ENCODE measurements at regions not wholly inside any gene's neighbourhood (a gene's known extent, or its start where the extent isn't known, plus 50 kb on each side); places are given as distances from the start of the nearest gene placed in this dataset.

DNA sequence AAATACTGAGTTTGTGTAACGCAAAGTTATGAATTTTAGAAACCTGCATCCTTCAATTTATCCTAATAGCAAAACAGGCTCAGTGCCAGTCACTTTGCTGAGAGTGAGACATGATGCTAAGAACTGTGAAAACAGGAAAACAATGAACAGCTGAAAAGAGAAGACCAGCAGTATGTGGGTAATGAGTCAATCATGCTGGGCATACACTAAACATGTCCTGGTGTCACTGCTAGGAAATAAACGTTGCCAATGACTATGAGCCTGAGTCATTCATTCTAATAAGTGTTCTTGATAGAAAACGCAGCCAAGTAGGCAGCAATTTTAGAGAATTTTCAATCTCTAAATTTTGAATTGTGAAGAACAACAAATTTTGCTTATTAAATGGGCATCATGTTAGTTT, 237.3 kb downstream of the GALR1 start:
- ATAC-seq (no peak), DNase-seq (no peak)
- 73 to 82% (median 77%) methylated on average over 3 of the region's 3 CpGs for WGBS, 4 donors
- no peak for TF ChIP-seq CTCF (IDR thresholded peaks at IDR 0.05)
- no peak for TF ChIP-seq POLR2A (IDR thresholded peaks at IDR 0.05)
- H3K4me3 ChIP-seq = no peak overlapping the region
- no peaks in the 10 kb centered on the region for H3K36me3 ChIP-seq
- no peak overlapping the region for H3K27ac ChIP-seq
- intact Hi-C loops (cut with DNase I) = no loop called here
- no peaks in the 10 kb centered on the region for H3K27me3 ChIP-seq
- H3K9me3 ChIP-seq = peaks cover 0 to 3% (median 0%) of the 10 kb centered on the region in 12 donors
- peaks cover 0 to 5% (median 0%) of the 10 kb centered on the region in 12 donors for H3K4me1 ChIP-seq

DNA sequence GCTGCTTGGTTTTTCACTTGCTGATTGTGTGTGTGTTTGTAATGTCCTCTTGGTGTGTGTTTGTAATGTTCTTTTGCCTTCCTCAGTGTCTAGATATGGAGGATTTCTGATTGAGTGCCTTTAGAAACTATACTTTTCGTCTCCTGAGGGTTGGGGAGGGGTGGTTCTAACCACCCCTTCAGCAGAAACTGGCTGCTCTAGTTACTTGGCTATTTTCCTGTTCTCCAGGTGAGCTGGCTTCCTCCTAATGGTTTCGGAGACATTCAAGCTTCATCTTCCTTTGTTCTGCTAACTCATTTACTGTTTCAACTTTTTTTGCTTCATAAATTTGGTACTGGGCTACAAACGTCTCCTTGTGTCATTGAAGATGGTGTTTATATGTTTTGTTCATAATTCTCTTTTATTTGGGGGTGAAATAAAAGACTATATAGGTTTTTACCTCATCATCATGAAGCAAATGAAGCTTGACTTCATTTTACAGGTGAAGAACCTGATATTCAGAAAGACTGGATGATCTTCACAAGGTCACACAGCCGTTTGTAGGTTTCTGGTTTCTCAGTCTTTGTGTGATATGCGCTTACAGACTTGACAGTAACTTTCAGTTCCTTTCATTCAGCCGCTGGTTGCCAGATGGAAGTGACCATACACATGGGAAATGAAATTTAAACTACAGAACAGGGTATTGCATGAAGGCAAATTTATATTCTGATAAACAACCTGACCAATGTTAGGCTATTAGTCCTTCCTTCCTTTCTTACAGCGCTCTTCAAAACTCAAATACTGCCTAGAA, 238.5 kb downstream of the GALR1 start:
- H3K4me3 ChIP-seq = no peak overlapping the region
- intact Hi-C loops (cut with DNase I) = no loop called here
- ATAC-seq (no peak), DNase-seq (no peak)
- no peak overlapping the region for H3K27ac ChIP-seq
- H3K4me1 ChIP-seq = peaks cover 0 to 5% (median 0%) of the 10 kb centered on the region in 12 donors
- no peak for TF ChIP-seq POLR2A (IDR thresholded peaks at IDR 0.05)
- TF ChIP-seq CTCF (IDR thresholded peaks at IDR 0.05) = no peak
- H3K9me3 ChIP-seq = peaks cover 0 to 3% (median 0%) of the 10 kb centered on the region in 12 donors
- 71 to 81% (median 72%) methylated on average over 7 of the region's 7 CpGs for WGBS, 4 donors
- no peaks in the 10 kb centered on the region for H3K36me3 ChIP-seq
- no peaks in the 10 kb centered on the region for H3K27me3 ChIP-seq

DNA sequence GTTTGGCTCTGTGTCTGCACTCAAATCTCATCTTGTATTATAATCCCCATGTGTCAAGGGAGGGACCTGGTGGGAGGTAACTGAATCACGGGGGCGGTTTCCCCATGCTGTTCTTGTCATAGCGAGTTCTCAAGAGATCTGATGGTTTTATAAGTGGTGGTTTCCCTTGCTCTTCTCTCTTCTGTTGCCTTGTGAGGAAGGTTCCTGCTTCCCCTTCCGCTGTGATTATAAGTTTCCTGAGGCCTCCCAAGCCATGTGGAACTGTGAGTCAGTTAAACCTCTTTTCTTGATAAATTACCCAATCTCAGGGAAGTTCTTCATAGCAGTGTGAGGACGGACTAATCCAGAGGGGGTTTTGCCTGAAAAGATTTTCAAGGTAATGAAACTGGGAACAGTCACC, 245.4 kb downstream of the GALR1 start:
- WGBS, 4 donors = 34 to 77% (median 46%) methylated on average over 5 of the region's 5 CpGs
- no peak for TF ChIP-seq POLR2A (IDR thresholded peaks at IDR 0.05)
- no peak for TF ChIP-seq CTCF (IDR thresholded peaks at IDR 0.05)
- H3K4me1 ChIP-seq = peaks cover 0 to 5% (median 0%) of the 10 kb centered on the region in 12 donors
- H3K27ac ChIP-seq = no peak overlapping the region
- no peak overlapping the region for H3K4me3 ChIP-seq
- no peak for DNase-seq
- H3K36me3 ChIP-seq = no peaks in the 10 kb centered on the region
- H3K9me3 ChIP-seq = no peaks in the 10 kb centered on the region
- ATAC-seq = no peak
- intact Hi-C loops (cut with DNase I) = no loop called here
- no peaks in the 10 kb centered on the region for H3K27me3 ChIP-seq

DNA sequence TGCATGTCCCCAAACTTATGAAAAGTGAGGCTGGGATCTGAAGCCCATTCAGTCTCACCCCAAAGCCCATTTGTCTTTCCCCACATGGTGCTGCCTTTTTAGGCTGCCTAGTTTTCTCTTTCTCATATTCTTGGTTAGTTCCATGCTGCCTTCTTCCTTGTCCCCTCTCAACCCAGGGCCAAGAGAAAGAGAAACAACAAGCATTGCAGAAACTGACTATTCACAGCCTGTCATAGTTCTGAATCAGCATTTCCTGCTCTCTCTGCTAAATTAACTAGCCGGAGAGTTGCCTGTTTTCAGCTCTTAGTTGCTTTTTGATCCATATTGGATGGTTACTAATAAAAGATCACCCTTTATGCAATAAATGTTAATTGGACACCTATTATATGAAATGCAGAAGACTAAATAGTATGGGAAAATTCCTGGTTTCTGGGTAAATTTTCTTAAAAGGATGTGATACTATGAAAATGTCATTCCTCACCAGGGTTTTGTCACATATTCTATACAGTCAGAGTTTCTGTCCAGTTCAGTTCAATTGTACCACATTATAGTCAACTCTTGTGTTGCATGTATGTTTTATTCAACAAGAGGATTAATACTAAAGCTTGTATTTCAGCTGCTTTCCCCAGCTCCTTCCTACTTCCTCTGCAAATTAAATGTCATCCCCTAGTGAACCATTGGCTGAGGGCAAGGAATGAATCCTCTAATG, 246.5 kb downstream of the GALR1 start:
- intact Hi-C loops (cut with DNase I) = no loop called here
- Histone ChIP-seq H3K4me3 (no peak overlapping the region), H3K27me3 (no peaks in the 10 kb centered on the region), H3K27ac (no peak overlapping the region), H3K4me1 (no peaks in the 10 kb centered on the region), H3K36me3 (no peaks in the 10 kb centered on the region), H3K9me3 (no peaks in the 10 kb centered on the region)
- no peak for ATAC-seq
- TF ChIP-seq CTCF (IDR thresholded peaks at IDR 0.05) (no peak), POLR2A (IDR thresholded peaks at IDR 0.05) (no peak)
- 33 to 57% (median 43%) methylated on average over 1 of the region's 1 CpG for WGBS, 4 donors
- no peak for DNase-seq

Measured in heart left ventricle (tissue), 16 donors.